IMR-90 (cell line): ENCODE measurements at regions not wholly inside any gene's neighbourhood (a gene's known extent, or its start where the extent isn't known, plus 50 kb on each side); places are given as distances from the start of the nearest gene placed in this dataset.
"Not testable (repeated sequence)": the region's sequence is repeated elsewhere in the genome, so short reads cannot be mapped to it uniquely, and the experiment has no call there.

Source experiments
- ATAC-seq: fragments of 200-7000 bp; cut with Tn5 transposase; 2 replicates; pipeline ENCODE4 v1.9.1; 2020; ENCODE audit warnings: low read depth, mild to moderate bottlenecking, moderate library complexity
- BruUV-seq: library from RNA; stranded (reverse); fragments of 400-500 nt; replicated peaks from 2 replicates; lab custom pipeline; 2021; lab: Mats Ljungman, UMichigan
- CTCF ChIA-PET: fragments of 300-600 bp; formaldehyde crosslinking; extraction: SDS; loops from one replicate; lab custom pipeline; 2021; ENCODE audit warnings: antibody characterized with exemption; lab: Yijun Ruan, JAX
- POLR2A ChIA-PET: fragments of 300-600 bp; sonication (Branson Sonifier 250); formaldehyde crosslinking; loops from one replicate; lab custom pipeline; 2022; ENCODE audit warnings: antibody characterized with exemption; ENCODE audit not compliant: unreplicated experiment; lab: Charles Lee
- DNase-seq: peaks from one replicate; pipeline ENCODE4 v3.0.0; 2013
- H2AFZ ChIP-seq: replicated peaks from 2 replicates; pipeline ENCODE3; 2013; ENCODE audit warnings: low read length, mild to moderate bottlenecking; ENCODE audit not compliant: poor library complexity
- H2AK5ac ChIP-seq: 2 replicates; pipeline ENCODE4 v1.6.1; 2013; ENCODE audit warnings: low read depth, low read length, inconsistent platforms
- H2AK9ac ChIP-seq: replicated peaks from 2 replicates; pipeline ENCODE3; 2013; ENCODE audit warnings: mild to moderate bottlenecking, low read depth, low read length, moderate library complexity; ENCODE audit not compliant: poor library complexity
- H2BK120ac ChIP-seq: 2 replicates; pipeline ENCODE4 v1.6.1; 2013; ENCODE audit warnings: low read depth, low read length, inconsistent platforms
- H2BK15ac ChIP-seq: 3 replicates; pipeline ENCODE4 v1.6.1; 2013; ENCODE audit warnings: low read depth, low read length, inconsistent platforms
- H2BK20ac ChIP-seq: 2 replicates; pipeline ENCODE4 v1.6.1; 2013; ENCODE audit warnings: low read depth, mild to moderate bottlenecking, inconsistent platforms, low read length, moderate library complexity
- H2BK5ac ChIP-seq: 2 replicates; pipeline ENCODE4 v1.6.1; 2013; ENCODE audit warnings: mild to moderate bottlenecking, low read depth, low read length, inconsistent platforms; ENCODE audit not compliant: poor library complexity, severe bottlenecking
- H3K14ac ChIP-seq: replicated peaks from 2 replicates; pipeline ENCODE4 v1.6.1; 2013; ENCODE audit warnings: low read depth, low read length, inconsistent platforms
- H3K18ac ChIP-seq: 2 replicates; pipeline ENCODE4 v1.6.1; 2013; ENCODE audit warnings: low read depth, low read length, control low read depth
- H3K23ac ChIP-seq: 2 replicates; pipeline ENCODE4 v1.6.1; 2013; ENCODE audit warnings: low read depth, low read length, inconsistent platforms
- H3K27ac ChIP-seq: 2 replicates; pipeline ENCODE4 v1.5.1; 2013; ENCODE audit warnings: mild to moderate bottlenecking, control low read depth, low read length; ENCODE audit not compliant: insufficient read depth
- H3K27me3 ChIP-seq: 2 replicates; pipeline ENCODE4 v1.6.1; 2013; ENCODE audit warnings: low read length; ENCODE audit not compliant: control insufficient read depth, insufficient read depth
- H3K36me3 ChIP-seq: 2 replicates; pipeline ENCODE4 v1.6.1; 2013; ENCODE audit warnings: low read length, mixed read lengths; ENCODE audit not compliant: control insufficient read depth, insufficient read depth
- H3K4ac ChIP-seq: 2 replicates; pipeline ENCODE4 v1.6.1; 2013; ENCODE audit warnings: low read depth, low read length, inconsistent platforms
- H3K4me1 ChIP-seq: 2 replicates; pipeline ENCODE4 v1.6.1; 2013; ENCODE audit warnings: low read length, mixed read lengths; ENCODE audit not compliant: control insufficient read depth, insufficient read depth
- H3K4me2 ChIP-seq: 2 replicates; pipeline ENCODE4 v1.6.1; 2013; ENCODE audit warnings: low read depth, mild to moderate bottlenecking, control low read depth, low read length, moderate library complexity
- H3K4me3 ChIP-seq: 2 replicates; pipeline ENCODE4 v1.5.1; 2013; ENCODE audit warnings: low read depth, mild to moderate bottlenecking, control low read depth, low read length, moderate library complexity; ENCODE audit not compliant: insufficient read depth
- H3K56ac ChIP-seq: 2 replicates; pipeline ENCODE4 v1.6.1; 2013; ENCODE audit warnings: low read length, inconsistent platforms; ENCODE audit not compliant: insufficient read depth; ENCODE audit errors: extremely low read depth
- H3K79me1 ChIP-seq, 2 experiments: 2 replicates each; pipeline ENCODE4 v1.6.1; 2013; ENCODE audit warnings: low read length in 2 of 2, inconsistent platforms in 1 of 2, low read depth in 1 of 2
- H3K9ac ChIP-seq: 2 replicates; pipeline ENCODE4 v1.6.1; 2013; ENCODE audit warnings: low read depth, low read length, control low read depth
- H3K9me1 ChIP-seq: 2 replicates; pipeline ENCODE4 v1.6.1; 2013; ENCODE audit warnings: low read length, inconsistent platforms; ENCODE audit not compliant: insufficient read depth
- H3K9me3 ChIP-seq: 2 replicates; pipeline ENCODE4 v1.6.1; 2013; ENCODE audit warnings: low read length; ENCODE audit not compliant: control insufficient read depth, insufficient read depth
- H4K20me1 ChIP-seq: 2 replicates; pipeline ENCODE4 v1.6.1; 2013; ENCODE audit warnings: low read length, inconsistent platforms; ENCODE audit not compliant: insufficient read depth
- H4K5ac ChIP-seq: 2 replicates; pipeline ENCODE4 v1.6.1; 2013; ENCODE audit warnings: mild to moderate bottlenecking, low read depth, low read length, control low read depth
- H4K8ac ChIP-seq, 2 experiments: 2 replicates each; pipeline ENCODE4 v1.6.1; 2013; ENCODE audit warnings: low read depth in 2 of 2, low read length in 2 of 2, control low read depth in 1 of 2, inconsistent platforms in 1 of 2
- H4K91ac ChIP-seq: 2 replicates; pipeline ENCODE4 v1.6.1; 2013; ENCODE audit warnings: low read depth, low read length, inconsistent platforms; ENCODE audit not compliant: insufficient read depth
- WGBS, 2 experiments: methylation state at CpG; one replicate each; pipeline versions ENCODE4 v1.1.5 to v1.1.7; 2013; ENCODE audit warnings: missing lambda C conversion rate in 2 of 2; ENCODE audit not compliant: insufficient read length in 1 of 2; ENCODE audit errors: extremely low coverage in 2 of 2; 5-methylcytosine and 5-hydroxymethylcytosine counted together
- dilution Hi-C: fragments of 300-500 bp; cut with HindIII; formaldehyde crosslinking; loops from one replicate; pipeline ENCODE4 v1.14.3; 2018; ENCODE audit warnings: low sequenced_read_pairs; ENCODE audit not compliant: unreplicated experiment
- in situ Hi-C: fragments of 300-500 bp; cut with MboI; formaldehyde crosslinking; loops from 3 replicates; pipeline ENCODE4 v1.14.3; 2019; ENCODE audit warnings: low sequenced_read_pairs, inconsistent platforms, mixed read lengths
- intact Hi-C: fragments of 100-400 bp; cut with micrococcal nuclease; formaldehyde crosslinking; loops from 2 replicates; pipeline ENCODE4 v1.10.0; 2022

- POLR2A ChIA-PET, H3K9me3 ChIP-seq, H3K79me1 ChIP-seq, H4K5ac ChIP-seq, H3K23ac ChIP-seq, H3K4me1 ChIP-seq, H3K14ac ChIP-seq, H2BK20ac ChIP-seq, H2BK120ac ChIP-seq, H2BK15ac ChIP-seq, H3K36me3 ChIP-seq, H3K18ac ChIP-seq, H3K9ac ChIP-seq, H3K27ac ChIP-seq, ATAC-seq, H2AK9ac ChIP-seq, H2AFZ ChIP-seq, intact Hi-C loops, BruUV-seq, dilution Hi-C loops, H3K4ac ChIP-seq, H3K56ac ChIP-seq, H2BK5ac ChIP-seq, H4K20me1 ChIP-seq, H3K4me3 ChIP-seq, H4K91ac ChIP-seq, CTCF ChIA-PET, DNase-seq, H3K9me1 ChIP-seq, H3K4me2 ChIP-seq, H2AK5ac ChIP-seq, H4K8ac ChIP-seq: not testable (repeated sequence)
- peaks cover 47% of the 10 kb centered on the region for H3K27me3 ChIP-seq
- in situ Hi-C loops = loop anchor here (10.0 kb wide), 1 partner anchor 107 kb away; no protein-coding TSS in a partner anchor
- no CpG with 5 or more reads among the region's 1 CpG for WGBS, 2 experiments
These were observed 106.3 kb upstream of the TRPM1 start for GRCh38 chr15:31207861-31208260.
